ENCODE measurements at regions not wholly inside any gene's neighbourhood (a gene's known extent, or its start where the extent isn't known, plus 50 kb on each side); places are given as distances from the start of the nearest gene placed in this dataset.

DNA sequence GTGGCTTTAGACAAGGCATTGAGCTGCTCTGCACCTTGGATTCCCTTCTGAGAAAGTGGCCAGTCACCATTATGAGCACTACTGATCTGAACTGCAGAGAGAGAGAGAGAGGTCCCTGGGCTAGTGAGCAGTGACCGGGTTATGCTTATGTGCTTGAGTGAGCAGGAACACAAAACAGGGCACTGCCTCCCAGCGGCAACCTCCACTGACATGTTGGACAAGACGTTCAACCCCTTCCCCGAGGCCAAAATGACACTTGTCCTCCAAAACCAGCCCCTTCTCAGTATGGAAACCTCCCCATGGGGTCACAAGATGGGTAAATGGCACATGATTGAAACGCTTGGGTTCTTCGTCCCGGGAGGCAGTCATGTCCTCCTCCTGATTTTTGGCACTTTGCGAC is 339.4 kb upstream of the ZMIZ1 start:
- DNase-seq, result no peak

DNA sequence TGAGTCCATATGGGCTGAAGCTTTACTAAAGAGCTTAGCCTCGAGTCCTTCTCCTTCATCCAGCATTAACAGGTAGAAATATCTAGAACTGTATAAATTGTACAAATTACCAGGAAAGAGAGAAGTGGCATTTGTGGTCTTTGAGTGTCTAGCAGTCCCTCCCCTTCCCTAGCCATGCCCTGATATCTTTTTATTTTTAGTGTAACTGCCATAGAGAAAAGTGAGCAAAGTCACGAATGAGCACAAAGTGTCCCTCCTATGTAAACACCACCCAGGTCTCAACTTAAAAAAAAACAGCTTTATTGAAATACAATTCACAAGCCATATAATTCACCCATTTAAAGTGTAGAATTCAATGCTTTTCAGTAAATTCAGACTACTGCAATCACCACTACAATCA is 339.0 kb upstream of the ZMIZ1 start:
- DNase-seq, result no peak

DNA sequence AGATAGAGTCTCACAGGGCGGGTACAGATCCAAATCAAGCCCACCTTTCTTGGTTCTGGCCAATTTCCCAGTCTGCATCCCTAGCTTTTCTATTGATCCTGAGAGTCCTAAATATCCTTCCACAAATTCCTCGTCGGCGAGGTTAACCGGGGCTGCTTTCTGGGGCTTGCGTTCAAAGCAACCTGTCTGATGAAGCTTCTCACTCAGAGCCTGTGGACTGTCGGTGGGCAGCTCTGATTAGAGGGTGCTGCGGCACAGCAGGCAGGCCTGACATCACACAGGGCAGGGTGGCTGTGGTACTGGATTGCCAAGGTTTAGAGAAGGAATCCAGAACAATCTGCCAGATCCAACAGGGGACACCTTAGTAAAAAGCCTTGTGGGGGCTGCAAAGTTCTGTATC is 338.0 kb upstream of the ZMIZ1 start:
- DNase-seq, result no peak

DNA sequence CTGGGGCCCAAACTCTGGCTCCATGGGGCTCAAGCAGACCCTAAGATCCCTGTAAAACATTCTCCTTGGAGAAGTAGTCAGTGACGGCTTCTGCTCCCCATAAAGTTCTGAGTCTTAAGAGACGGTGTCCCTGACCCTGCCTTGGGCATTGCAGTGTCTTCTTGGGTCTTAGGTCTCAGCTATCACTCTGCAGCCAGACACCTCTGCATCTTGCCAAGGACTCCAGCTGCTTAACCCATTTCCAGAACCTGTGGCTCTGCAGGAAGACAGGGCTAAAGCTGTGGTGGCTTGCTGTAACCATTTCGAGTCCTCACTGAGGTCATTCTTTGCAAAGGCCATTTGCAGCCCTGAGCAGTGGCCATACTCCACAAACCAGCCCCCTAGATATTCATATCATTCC is 337.1 kb upstream of the ZMIZ1 start:
- no peak for DNase-seq

DNA sequence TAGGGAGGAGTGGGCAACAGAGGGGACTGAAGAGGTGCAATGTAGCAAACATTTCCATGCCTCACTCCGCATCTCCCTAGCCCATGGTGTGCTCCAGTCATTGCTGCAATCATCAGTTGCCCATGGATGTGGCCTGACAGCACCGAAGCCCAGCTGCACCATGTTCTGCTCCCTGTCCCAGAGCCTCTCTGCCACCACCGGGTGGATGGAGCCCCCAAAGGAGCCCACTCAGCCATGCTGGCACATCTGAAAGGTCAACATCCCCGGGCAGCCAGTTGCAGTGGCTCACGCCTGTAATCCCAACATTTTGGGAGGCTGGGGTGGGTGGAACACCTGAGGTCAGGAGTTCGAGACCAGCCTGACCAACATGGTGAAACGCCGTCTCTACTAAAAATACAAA is 336.4 kb upstream of the ZMIZ1 start:
- no peak for DNase-seq

DNA sequence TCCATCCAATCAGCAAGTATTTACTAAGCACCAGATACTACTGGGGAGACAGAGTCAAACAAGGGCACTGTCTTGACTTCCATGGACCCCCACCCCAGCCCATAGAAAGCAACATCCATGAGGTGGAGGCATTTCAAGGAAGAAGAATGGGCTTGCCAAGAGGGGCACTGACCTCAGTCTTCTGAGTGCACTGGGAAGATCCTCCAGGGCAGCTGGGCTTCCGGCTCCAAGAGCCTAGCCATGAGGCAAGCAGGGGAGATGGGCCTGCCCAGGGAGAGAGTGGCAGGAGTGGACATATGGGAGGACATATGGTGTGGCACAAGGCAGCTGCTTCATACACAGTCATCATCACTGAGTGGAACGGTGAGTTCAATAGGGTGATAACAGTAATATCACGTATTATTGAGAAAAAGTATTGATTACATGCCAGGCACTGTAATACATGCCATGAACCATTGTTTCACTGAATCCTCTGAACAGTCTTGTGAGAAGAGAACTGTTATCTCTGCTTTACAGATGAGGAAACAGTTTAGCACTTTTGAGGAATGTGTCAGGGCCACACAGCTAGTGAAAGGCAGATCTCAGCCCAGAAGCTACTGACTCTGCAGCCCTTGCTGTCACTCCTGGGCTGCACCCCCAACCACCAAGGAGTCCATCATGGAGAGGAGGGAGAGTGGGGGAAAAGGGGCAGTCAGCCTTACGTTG is 331.7 kb upstream of the ZMIZ1 start:
- DNase-seq, result no peak

- DNase-seq, result no peak
Observed at GRCh38 chr10:78737883-78738856, 330.6 kb upstream of the ZMIZ1 start.

- DNase-seq, result no peak
Observed at GRCh38 chr10:78738861-78739260, 329.9 kb upstream of the ZMIZ1 start.

DNA sequence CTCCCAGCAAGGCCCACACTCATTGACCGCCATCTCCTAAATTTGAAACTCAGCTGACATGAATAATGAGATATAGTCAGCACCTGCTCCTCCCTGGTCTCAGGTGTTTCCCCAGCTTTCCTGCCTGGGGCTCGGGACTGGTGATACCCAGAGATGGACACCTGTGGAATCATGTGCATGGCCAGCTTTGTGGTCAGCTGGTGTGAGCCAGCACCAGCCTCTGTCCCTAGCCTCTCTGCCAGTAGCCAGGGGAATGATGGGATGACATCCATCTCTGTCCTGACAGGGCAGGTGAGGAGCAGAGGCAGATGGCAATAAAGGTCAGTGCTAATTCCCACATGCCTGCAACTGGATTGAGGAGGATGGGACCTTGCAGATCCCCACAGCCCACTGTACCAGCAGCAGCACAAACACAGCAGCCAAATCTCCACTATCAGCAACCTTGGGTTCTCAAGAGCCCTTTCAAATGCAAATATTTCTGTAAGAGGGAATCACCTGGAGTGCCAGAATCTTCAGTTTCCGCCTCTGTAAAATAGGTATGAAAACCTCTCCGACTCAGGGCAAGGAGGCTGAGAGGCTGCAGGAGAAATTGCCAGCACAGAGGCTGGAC is 329.2 kb upstream of the ZMIZ1 start:
- no peak for DNase-seq

DNA sequence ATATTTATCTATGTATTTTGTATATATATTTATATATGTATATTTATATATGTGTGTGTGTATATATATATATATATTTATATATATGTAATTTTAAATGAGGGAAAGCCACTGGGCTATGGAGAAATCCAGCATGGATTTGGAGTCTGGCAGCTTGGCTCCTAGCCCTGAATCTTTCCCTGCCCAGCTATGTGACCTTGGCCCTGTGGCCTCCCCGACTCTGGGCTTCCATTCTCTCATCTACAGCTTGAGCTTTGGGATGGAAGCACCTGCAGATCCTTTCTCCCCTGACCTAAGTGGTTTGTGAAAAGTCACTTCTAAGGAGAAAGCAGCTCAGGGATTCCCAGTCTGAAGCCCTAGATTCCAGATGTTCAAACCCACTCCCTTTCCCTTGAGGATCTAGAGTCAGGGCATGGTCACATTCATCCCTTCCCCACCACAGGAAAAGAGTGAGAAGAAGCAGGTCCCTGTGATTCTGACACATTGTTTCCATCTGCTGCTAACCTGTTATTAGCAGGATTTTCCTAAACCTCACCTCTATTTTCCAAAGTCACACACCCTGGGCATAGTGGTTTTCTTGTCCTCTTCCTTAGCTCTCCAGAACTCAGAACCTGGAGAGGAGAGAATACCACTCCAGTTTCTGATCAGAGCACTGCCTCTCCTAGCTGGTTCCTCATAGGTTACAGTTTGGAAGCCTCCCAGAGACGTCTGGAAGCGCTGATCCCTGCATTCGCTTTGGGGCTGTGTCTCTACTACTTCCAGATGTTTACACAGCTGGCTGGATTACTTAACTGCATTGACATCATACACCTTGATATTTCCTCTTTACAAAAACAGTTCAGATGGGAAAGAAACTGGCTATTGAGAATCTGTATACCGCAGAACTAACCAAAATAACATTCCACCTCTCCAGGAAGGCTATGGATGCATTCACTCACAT is 327.5 kb upstream of the ZMIZ1 start:
- DNase-seq, result no peak

- no peak for DNase-seq
Observed at GRCh38 chr10:78742406-78742729, 326.4 kb upstream of the ZMIZ1 start.

GRCh38 chr10:78742730-78743615 is 325.8 kb upstream of the ZMIZ1 start:
- DNase-seq, result no peak

DNA sequence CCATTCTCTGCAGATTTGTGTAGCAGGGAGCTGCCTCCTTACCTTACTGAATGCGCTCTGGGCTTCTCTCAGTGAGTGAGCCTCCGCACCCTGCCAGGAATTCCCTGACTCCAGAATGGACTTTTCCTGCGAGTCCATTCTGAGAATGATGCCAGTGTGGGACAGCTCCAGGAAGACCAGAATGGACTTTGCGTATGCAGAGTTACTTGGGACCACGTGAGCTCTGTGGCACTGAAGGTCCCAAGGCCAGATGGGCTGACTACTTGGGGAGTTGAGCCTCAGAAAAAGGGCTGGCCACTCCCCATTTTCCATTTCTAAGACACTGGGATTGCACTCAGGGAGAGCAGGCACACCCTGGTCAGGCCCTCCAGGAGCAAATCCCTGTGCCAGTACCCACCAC is 324.7 kb upstream of the ZMIZ1 start:
- DNase-seq, result no peak

- DNase-seq, result no peak
Observed at GRCh38 chr10:78744491-78745090, 324.2 kb upstream of the ZMIZ1 start.

GRCh38 chr10:78745441-78745840 is 323.3 kb upstream of the ZMIZ1 start:
- no peak for DNase-seq

DNA sequence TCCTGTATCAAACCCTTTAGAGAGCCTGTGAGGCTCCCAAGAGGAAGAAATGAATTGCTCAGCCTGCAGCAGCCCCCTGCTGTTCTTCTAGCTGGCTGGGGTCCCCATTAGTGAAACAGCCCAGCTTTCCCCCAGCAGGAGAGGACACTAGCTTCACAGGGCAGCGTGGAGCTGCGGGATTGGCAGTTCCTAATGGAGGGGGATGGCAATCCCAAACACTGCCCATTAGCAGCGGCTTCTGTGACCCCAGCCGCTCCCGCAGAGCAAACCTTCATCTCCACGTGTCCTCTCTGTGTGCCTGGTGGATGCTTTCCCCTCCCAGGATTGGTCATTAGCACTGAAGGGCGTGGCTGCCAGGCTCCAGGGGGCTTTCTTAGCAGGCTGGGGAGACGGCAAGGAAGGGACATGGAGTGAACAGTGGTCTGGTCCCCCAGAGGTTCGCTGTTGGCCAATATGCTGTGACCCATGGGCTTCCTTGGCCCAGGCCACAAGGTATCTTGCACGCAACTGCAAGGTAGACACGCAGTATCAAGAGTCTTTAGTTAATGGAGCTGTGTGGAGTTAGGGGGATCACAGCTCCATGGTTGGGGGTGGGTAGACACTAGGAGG is 322.5 kb upstream of the ZMIZ1 start:
- DNase-seq, result no peak

DNA sequence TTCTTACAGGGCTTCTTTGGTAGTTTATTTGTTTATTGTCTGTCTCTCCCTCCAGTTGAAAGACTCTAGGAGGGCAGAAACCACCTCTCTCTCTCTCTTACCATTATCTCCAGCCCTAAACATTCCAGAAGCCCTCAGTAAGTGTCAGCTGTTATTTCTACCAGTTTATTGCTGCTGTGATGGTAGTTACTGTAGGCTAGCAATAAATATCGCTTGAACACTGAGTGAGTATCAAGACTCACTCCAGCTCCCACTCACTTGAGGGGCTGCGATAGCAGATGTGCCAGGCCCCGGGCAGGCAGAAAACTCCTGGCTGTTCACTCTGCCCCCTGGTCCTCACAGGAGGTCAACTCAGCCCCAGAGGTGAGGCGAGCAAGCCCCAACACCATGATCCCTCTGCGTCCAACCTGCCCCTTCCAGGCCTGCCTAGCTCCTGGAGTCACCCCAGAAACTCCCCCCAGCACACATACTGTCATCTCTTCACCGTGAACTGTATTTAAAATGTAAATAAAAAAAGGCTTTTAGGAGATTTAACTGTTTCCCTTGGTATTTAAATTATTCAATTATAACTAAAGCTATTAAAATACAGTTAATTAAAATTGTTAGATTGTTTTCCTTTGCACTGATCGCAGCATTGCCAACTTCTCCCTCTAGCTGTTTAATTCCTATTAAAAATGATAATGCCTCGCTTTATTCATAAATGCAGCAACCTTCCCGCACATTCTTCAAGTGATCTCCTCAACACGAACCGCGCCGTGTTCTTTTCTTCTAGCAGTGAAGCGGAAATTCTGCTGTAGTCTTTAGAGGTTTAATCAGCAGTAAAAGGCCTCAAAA is 321.1 kb upstream of the ZMIZ1 start:
- no peak for DNase-seq

GRCh38 chr10:78748235-78748533 is 320.6 kb upstream of the ZMIZ1 start:
- DNase-seq, result no peak

GRCh38 chr10:78749200-78749599 is 319.6 kb upstream of the ZMIZ1 start:
- DNase-seq, result no peak

GRCh38 chr10:78749898-78750297 is 318.9 kb upstream of the ZMIZ1 start:
- DNase-seq, result no peak

Measured in activated CD4-positive, CD25-positive, alpha-beta regulatory T cell treated with anti-CD3 and anti-CD28 coated beads, Interleukin-2, amount 50 U/mL, for 72 hours (primary cell).